GM23338 (cell line): ENCODE measurements at regions not wholly inside any gene's neighbourhood (a gene's known extent, or its start where the extent isn't known, plus 50 kb on each side); places are given as distances from the start of the nearest gene placed in this dataset.

Experiments
- ATAC-seq: fragments of 200-7000 bp; cut with Tn5 transposase; 3 replicates; pipeline ENCODE4 v1.9.1; 2020
- DNase-seq: peaks from one replicate; pipeline ENCODE4 v3.0.0-alpha.2; 2015; ENCODE audit warnings: low spot score
- H2AFZ ChIP-seq: fragments of 200-600 bp; sonication (generic); 2 replicates; pipeline ENCODE4 v1.8.0; 2016; ENCODE audit warnings: antibody characterized with exemption, mild to moderate bottlenecking, moderate library complexity
- H3F3A ChIP-seq: fragments of 200-600 bp; sonication (generic); replicated peaks from 2 replicates; pipeline ENCODE4 v1.8.0; 2017; ENCODE audit warnings: antibody characterized with exemption, mixed run types, low read depth
- H3K27ac ChIP-seq: fragments of 200-600 bp; sonication (generic); 2 replicates; pipeline ENCODE4 v1.6.1; 2016; ENCODE audit warnings: low read depth
- H3K27me3 ChIP-seq: fragments of 200-600 bp; sonication (generic); 2 replicates; pipeline ENCODE4 v1.8.0; 2016; ENCODE audit warnings: mild to moderate bottlenecking, mixed run types, moderate library complexity; ENCODE audit not compliant: insufficient read depth
- H3K36me3 ChIP-seq: fragments of 200-600 bp; sonication (generic); 2 replicates; pipeline ENCODE4 v1.8.0; 2016; ENCODE audit warnings: mild to moderate bottlenecking; ENCODE audit not compliant: insufficient read depth
- H3K4me1 ChIP-seq: fragments of 200-600 bp; sonication (generic); 2 replicates; pipeline ENCODE4 v1.8.0; 2016; ENCODE audit warnings: mild to moderate bottlenecking, moderate library complexity; ENCODE audit not compliant: insufficient read depth
- H3K4me2 ChIP-seq: fragments of 200-600 bp; sonication (generic); 2 replicates; pipeline ENCODE4 v1.7.1; 2017; ENCODE audit warnings: mixed run types
- H3K4me3 ChIP-seq: fragments of 200-600 bp; sonication (generic); 2 replicates; pipeline ENCODE4 v1.6.1; 2016; ENCODE audit warnings: mixed run types
- H3K79me2 ChIP-seq: fragments of 200-600 bp; sonication (generic); replicated peaks from 2 replicates; pipeline ENCODE4 v1.8.0; 2017; ENCODE audit warnings: mild to moderate bottlenecking; ENCODE audit not compliant: insufficient read depth
- H3K9me2 ChIP-seq: fragments of 200-600 bp; sonication (generic); 2 replicates; pipeline ENCODE4 v1.8.0; 2017; ENCODE audit not compliant: insufficient read depth
- H4K20me1 ChIP-seq: fragments of 200-600 bp; sonication (generic); replicated peaks from 2 replicates; pipeline ENCODE4 v1.8.0; 2017; ENCODE audit warnings: mild to moderate bottlenecking; ENCODE audit not compliant: insufficient read depth
- H3K27ac Mint-ChIP-seq: 2 replicates; pipeline ENCODE4 v1.8.0; 2020; ENCODE audit warnings: inconsistent platforms, mild to moderate bottlenecking, moderate library complexity, mixed read lengths
- H3K27me3 Mint-ChIP-seq: 3 replicates; pipeline ENCODE4 v1.8.0; 2022; ENCODE audit warnings: low read depth, mild to moderate bottlenecking, moderate library complexity, mixed read lengths, inconsistent platforms; ENCODE audit not compliant: insufficient read depth, poor library complexity
- H3K36me3 Mint-ChIP-seq: 3 replicates; pipeline ENCODE4 v1.8.0; 2021; ENCODE audit warnings: low read depth, mild to moderate bottlenecking, inconsistent platforms, moderate library complexity, mixed read lengths
- H3K4me1 Mint-ChIP-seq: 3 replicates; pipeline ENCODE4 v1.8.0; 2020; ENCODE audit warnings: mild to moderate bottlenecking, inconsistent platforms, mixed read lengths
- H3K4me3 Mint-ChIP-seq: 3 replicates; pipeline ENCODE4 v1.8.0; 2021; ENCODE audit warnings: moderate library complexity, mild to moderate bottlenecking, inconsistent platforms, mixed read lengths
- H3K9me3 Mint-ChIP-seq: 3 replicates; pipeline ENCODE4 v1.8.0; 2020; ENCODE audit warnings: moderate library complexity, mild to moderate bottlenecking, inconsistent platforms, mixed read lengths
- CREB1 ChIP-seq: fragments of 250-450 bp; sonication (Bioruptor Pico); IDR thresholded peaks from 2 replicates; pipeline ENCODE4 v1.5.0; 2020; ENCODE audit warnings: low read depth, mild to moderate bottlenecking, moderate library complexity
- ETS1 ChIP-seq: IDR thresholded peaks from 2 replicates; pipeline ENCODE4 v1.6.1; 2016; ENCODE audit warnings: antibody characterized with exemption
- EZH2 ChIP-seq: fragments of 200-600 bp; sonication (generic); IDR thresholded peaks from one replicate; pipeline ENCODE4 v1.8.0; 2017; ENCODE audit warnings: antibody characterized with exemption, mild to moderate bottlenecking, low read depth; ENCODE audit not compliant: unreplicated experiment
- EZH2phosphoT487 ChIP-seq: fragments of 200-600 bp; sonication (generic); IDR thresholded peaks from one replicate; pipeline ENCODE4 v1.8.1; 2018; ENCODE audit warnings: antibody characterized with exemption; ENCODE audit not compliant: unreplicated experiment
- JUNB ChIP-seq: IDR thresholded peaks from one replicate; pipeline ENCODE4 v1.6.1; 2016; ENCODE audit warnings: antibody characterized with exemption; ENCODE audit not compliant: unreplicated experiment
- NANOG ChIP-seq: IDR thresholded peaks from 2 replicates; pipeline ENCODE4 v1.6.1; 2016; ENCODE audit warnings: antibody characterized with exemption, borderline replicate concordance
- POLR2AphosphoS5 ChIP-seq: IDR thresholded peaks from 2 replicates; pipeline ENCODE4 v1.6.1; 2016; ENCODE audit warnings: antibody characterized with exemption, low read depth
- STAT1 ChIP-seq: IDR thresholded peaks from one replicate; pipeline ENCODE4 v1.6.1; 2016; ENCODE audit warnings: antibody characterized with exemption; ENCODE audit not compliant: unreplicated experiment
- ZNF114 ChIP-seq: fragments of 250-450 bp; sonication (Bioruptor Pico); IDR thresholded peaks from 2 replicates; pipeline ENCODE4 v1.5.0; 2020; ENCODE audit warnings: mild to moderate bottlenecking, moderate library complexity
- ZNF331 ChIP-seq: fragments of 250-450 bp; sonication (Bioruptor Pico); IDR thresholded peaks from 2 replicates; pipeline ENCODE4 v1.5.0; 2020; ENCODE audit warnings: low read depth, mild to moderate bottlenecking, moderate library complexity
- ZNF462 ChIP-seq: fragments of 250-450 bp; sonication (Bioruptor Pico); IDR thresholded peaks from 2 replicates; pipeline ENCODE4 v1.5.0; 2020; ENCODE audit warnings: mild to moderate bottlenecking, moderate library complexity
- TF ChIP-seq, protein P1 (sequence below): IDR thresholded peaks from one replicate; pipeline ENCODE4 v1.6.1; 2018; ENCODE audit warnings: antibody characterized with exemption; ENCODE audit not compliant: unreplicated experiment
- TF ChIP-seq, protein P2 (sequence below), 2 experiments: fragments of 200-600 bp in 1 of 2; sonication (generic) in 1 of 2; conservative IDR thresholded peaks; 2 replicates each; pipeline versions ENCODE4 v1.5.1 to v1.6.1; 2016 to 2017; ENCODE audit warnings: antibody characterized with exemption in 2 of 2, low read depth in 2 of 2, mild to moderate bottlenecking in 2 of 2, moderate library complexity in 1 of 2

DNA sequence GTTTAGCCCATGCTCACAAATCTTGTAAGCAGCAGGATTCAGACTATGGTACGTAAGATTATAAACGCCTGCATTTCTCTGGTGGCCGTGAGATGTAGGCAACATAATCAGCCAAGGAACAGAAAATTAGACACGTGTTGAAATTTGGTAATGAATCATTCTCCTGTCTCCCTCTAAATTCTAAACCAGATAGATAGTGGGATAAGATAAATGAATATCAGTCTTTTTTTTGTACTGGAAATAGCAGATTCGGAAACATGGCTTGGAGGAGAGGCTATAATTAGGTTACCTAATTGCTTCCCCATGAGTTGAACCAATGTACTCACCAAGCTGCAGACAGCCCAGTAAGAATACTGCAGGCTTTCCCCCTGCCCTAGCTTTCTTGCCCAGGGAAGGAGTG is 172.3 kb downstream of the TGFB2 start:
- ATAC-seq = no peak
- H3K4me1 ChIP-seq = no peaks in the 10 kb centered on the region

More for the DNA sequence above, 172.3 kb downstream of the TGFB2 start:
- Histone ChIP-seq H3K79me2 (no peaks in the 10 kb centered on the region), H3K9me2 (no peaks in the 10 kb centered on the region), H3K27me3 (no peaks in the 10 kb centered on the region), H4K20me1 (no peaks in the 10 kb centered on the region), H3K36me3 (no peaks in the 10 kb centered on the region), H3K27ac (no peak overlapping the region), H3F3A (no peaks in the 10 kb centered on the region), H3K4me3 (no peak overlapping the region), H2AFZ (no peak overlapping the region), H3K4me2 (no peak overlapping the region)
- no peak overlapping the region for H3K27ac Mint-ChIP-seq
- peaks cover 3% of the 10 kb centered on the region; the same call in 2 of the 3 replicates for H3K4me1 Mint-ChIP-seq
- H3K36me3 Mint-ChIP-seq = no peaks in the 10 kb centered on the region; the same call in 2 of the 3 replicates
- H3K4me3 Mint-ChIP-seq = no peak overlapping the region
- H3K9me3 Mint-ChIP-seq = peaks cover 4% of the 10 kb centered on the region; the same call in 1 of the 3 replicates
- peaks cover 2% of the 10 kb centered on the region for H3K27me3 Mint-ChIP-seq
- DNase-seq = no peak
- TF ChIP-seq ZNF462 (no peak), ZNF331 (CRISPR knock-in tag) (no peak), STAT1 (no peak), EZH2 (no peak), NANOG (no peak), EZH2phosphoT487 (no peak), POLR2AphosphoS5 (no peak), JUNB (no peak), ZNF114 (CRISPR knock-in tag) (no peak), CREB1 (CRISPR knock-in tag) (no peak), ETS1 (no peak)
- TF ChIP-seq, protein P1, sequence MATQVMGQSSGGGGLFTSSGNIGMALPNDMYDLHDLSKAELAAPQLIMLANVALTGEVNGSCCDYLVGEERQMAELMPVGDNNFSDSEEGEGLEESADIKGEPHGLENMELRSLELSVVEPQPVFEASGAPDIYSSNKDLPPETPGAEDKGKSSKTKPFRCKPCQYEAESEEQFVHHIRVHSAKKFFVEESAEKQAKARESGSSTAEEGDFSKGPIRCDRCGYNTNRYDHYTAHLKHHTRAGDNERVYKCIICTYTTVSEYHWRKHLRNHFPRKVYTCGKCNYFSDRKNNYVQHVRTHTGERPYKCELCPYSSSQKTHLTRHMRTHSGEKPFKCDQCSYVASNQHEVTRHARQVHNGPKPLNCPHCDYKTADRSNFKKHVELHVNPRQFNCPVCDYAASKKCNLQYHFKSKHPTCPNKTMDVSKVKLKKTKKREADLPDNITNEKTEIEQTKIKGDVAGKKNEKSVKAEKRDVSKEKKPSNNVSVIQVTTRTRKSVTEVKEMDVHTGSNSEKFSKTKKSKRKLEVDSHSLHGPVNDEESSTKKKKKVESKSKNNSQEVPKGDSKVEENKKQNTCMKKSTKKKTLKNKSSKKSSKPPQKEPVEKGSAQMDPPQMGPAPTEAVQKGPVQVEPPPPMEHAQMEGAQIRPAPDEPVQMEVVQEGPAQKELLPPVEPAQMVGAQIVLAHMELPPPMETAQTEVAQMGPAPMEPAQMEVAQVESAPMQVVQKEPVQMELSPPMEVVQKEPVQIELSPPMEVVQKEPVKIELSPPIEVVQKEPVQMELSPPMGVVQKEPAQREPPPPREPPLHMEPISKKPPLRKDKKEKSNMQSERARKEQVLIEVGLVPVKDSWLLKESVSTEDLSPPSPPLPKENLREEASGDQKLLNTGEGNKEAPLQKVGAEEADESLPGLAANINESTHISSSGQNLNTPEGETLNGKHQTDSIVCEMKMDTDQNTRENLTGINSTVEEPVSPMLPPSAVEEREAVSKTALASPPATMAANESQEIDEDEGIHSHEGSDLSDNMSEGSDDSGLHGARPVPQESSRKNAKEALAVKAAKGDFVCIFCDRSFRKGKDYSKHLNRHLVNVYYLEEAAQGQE = no peak
- TF ChIP-seq, protein P2, sequence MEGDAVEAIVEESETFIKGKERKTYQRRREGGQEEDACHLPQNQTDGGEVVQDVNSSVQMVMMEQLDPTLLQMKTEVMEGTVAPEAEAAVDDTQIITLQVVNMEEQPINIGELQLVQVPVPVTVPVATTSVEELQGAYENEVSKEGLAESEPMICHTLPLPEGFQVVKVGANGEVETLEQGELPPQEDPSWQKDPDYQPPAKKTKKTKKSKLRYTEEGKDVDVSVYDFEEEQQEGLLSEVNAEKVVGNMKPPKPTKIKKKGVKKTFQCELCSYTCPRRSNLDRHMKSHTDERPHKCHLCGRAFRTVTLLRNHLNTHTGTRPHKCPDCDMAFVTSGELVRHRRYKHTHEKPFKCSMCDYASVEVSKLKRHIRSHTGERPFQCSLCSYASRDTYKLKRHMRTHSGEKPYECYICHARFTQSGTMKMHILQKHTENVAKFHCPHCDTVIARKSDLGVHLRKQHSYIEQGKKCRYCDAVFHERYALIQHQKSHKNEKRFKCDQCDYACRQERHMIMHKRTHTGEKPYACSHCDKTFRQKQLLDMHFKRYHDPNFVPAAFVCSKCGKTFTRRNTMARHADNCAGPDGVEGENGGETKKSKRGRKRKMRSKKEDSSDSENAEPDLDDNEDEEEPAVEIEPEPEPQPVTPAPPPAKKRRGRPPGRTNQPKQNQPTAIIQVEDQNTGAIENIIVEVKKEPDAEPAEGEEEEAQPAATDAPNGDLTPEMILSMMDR (conservative IDR thresholded peaks at IDR 0.05; ENCODE audit: low read depth in 2 of 2) = no peak
